ENCODE measurements at regions not wholly inside any gene's neighbourhood (a gene's known extent, or its start where the extent isn't known, plus 50 kb on each side); places are given as distances from the start of the nearest gene placed in this dataset.
A peak's percentile ranks its signal among the peaks of the same experiment; 100 is the strongest.
"Not testable (repeated sequence)": the region's sequence is repeated elsewhere in the genome, so short reads cannot be mapped to it uniquely, and the experiment has no call there.

- DNase-seq, result no peak
Observed at GRCh38 chr5:38680094-38680825, 123.8 kb upstream of the LIFR start.

GRCh38 chr5:38681029-38681706 is 124.7 kb upstream of the LIFR start:
- no peak for DNase-seq

- no peak for DNase-seq
Observed at GRCh38 chr5:38681966-38682365, 125.5 kb upstream of the LIFR start.

GRCh38 chr5:38686658-38687057 is 130.2 kb upstream of the LIFR start:
- no peak for DNase-seq

- no peak for DNase-seq
Observed at GRCh38 chr5:38692346-38692745, 135.9 kb upstream of the LIFR start.

- DNase-seq, result no peak
Observed at GRCh38 chr5:38692781-38693527, 136.5 kb upstream of the LIFR start.

- DNase-seq, result peak; percentile 3
Observed at GRCh38 chr5:38695021-38695958, 138.8 kb upstream of the LIFR start.

GRCh38 chr5:38697013-38697412 is 140.6 kb upstream of the LIFR start:
- no peak for DNase-seq

GRCh38 chr5:38705529-38705928 is 140.3 kb upstream of the OSMR start:
- DNase-seq, result not testable (repeated sequence)

- DNase-seq, result no peak
Observed at GRCh38 chr5:38706376-38706775, 139.4 kb upstream of the OSMR start.

- no peak for DNase-seq
Observed at GRCh38 chr5:38707352-38708210, 138.2 kb upstream of the OSMR start.

GRCh38 chr5:38709678-38710306 is 136.0 kb upstream of the OSMR start:
- DNase-seq, result no peak

- DNase-seq, result no peak
Observed at GRCh38 chr5:38710627-38711026, 135.2 kb upstream of the OSMR start.

GRCh38 chr5:38712391-38712790 is 133.4 kb upstream of the OSMR start:
- DNase-seq, result no peak

- DNase-seq, result no peak
Observed at GRCh38 chr5:38714240-38714639, 131.6 kb upstream of the OSMR start.

- DNase-seq, result no peak
Observed at GRCh38 chr5:38714703-38715355, 131.0 kb upstream of the OSMR start.

- DNase-seq, result peak; percentile 22
Observed at GRCh38 chr5:38715696-38716095, 130.1 kb upstream of the OSMR start.

- DNase-seq, result no peak
Observed at GRCh38 chr5:38716516-38716915, 129.3 kb upstream of the OSMR start.

- DNase-seq, result peak; percentile 87
Observed at GRCh38 chr5:38718771-38719391, 126.9 kb upstream of the OSMR start.

GRCh38 chr5:38719403-38719802 is 126.4 kb upstream of the OSMR start:
- no peak for DNase-seq

All from NCI-H82 (cell line).